GM21423 (cell line): ENCODE measurements at regions not wholly inside any gene's neighbourhood (a gene's known extent, or its start where the extent isn't known, plus 50 kb on each side); places are given as distances from the start of the nearest gene placed in this dataset.

Experiments used
- ATAC-seq: cut with Tn5 transposase; IDR thresholded peaks from one replicate; pipeline ENCODE4 v1.9.1; 2021; ENCODE audit warnings: mild to moderate bottlenecking, moderate library complexity; ENCODE audit not compliant: unreplicated experiment

- ATAC-seq: no peak
Observed at GRCh38 chr14:66056926-66057552, 429.1 kb upstream of the CCDC196 start.

GRCh38 chr14:66065188-66065587 is 421.0 kb upstream of the CCDC196 start:
- ATAC-seq: no peak

GRCh38 chr14:66066981-66067776 is 419.0 kb upstream of the CCDC196 start:
- no peak for ATAC-seq

GRCh38 chr14:66069036-66069435 is 417.1 kb upstream of the CCDC196 start:
- ATAC-seq: no peak

DNA sequence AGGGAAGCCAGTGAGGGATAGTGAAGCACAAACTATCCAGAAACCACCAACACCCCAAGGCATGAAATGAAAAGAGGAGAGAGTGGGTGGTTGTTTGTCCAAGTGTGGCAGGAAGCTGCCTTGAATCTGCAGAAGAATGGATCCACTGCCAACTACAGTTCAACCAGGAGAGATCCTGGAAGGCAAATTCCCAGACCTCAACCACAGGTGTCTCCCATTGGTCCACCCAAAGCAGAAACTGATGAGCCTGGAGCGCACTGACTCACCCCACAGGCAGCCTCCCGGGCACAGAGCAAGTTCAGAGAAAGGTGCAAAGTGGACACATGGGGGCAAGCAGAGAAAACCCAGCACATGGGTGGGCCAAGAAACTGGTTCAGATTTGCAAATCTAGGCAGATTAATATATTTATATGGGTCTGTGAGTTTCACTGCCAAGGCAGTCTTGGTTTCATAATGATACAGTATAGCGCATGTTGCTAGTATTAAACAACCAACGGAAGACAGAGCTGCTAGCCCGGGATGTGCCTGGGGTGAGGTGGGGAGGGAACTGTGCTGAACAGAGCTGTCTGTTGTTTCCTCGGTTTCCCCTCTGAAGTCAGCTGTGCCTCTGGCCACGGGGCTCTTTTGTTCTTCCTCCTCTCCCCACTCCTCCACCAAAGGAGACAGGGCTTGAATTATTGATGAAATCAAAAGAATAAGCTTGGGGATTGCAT is 416.2 kb upstream of the CCDC196 start:
- no peak for ATAC-seq

DNA sequence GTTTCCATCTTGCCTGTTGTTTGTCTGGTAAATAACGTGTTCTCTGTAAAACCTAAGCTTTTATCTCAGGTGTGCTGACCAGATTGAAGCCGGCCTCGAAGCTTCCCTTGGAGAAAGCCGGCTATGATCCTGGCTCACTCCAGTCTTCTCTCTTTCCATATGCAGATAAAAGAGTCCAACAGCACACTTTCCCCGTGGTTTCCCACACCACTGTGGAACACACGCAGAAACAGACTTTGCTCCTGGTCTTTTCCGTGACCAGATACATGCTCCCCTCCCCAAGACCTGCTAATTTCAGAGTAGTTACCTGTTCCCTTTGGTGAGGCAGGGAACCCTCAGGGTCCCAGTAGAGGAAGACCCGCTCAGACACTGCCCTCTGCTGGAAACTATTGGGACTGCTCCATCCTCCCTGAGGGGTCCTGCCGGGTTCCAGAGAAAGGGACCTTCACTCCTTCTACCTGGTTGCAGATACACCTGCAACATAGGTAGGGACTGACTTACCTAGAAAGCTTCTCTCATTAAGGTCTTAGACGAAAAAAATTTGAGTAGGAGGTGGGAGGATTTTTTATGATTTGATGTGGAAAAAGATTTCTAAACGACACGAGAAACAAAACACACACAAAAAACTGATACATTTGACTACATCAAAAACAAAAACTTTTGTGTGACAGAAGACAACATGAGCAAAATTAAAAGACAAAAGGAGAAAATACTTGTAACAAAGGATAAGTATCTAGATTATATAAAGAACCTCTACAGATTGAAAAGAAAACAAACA is 415.4 kb upstream of the CCDC196 start:
- ATAC-seq: no peak

DNA sequence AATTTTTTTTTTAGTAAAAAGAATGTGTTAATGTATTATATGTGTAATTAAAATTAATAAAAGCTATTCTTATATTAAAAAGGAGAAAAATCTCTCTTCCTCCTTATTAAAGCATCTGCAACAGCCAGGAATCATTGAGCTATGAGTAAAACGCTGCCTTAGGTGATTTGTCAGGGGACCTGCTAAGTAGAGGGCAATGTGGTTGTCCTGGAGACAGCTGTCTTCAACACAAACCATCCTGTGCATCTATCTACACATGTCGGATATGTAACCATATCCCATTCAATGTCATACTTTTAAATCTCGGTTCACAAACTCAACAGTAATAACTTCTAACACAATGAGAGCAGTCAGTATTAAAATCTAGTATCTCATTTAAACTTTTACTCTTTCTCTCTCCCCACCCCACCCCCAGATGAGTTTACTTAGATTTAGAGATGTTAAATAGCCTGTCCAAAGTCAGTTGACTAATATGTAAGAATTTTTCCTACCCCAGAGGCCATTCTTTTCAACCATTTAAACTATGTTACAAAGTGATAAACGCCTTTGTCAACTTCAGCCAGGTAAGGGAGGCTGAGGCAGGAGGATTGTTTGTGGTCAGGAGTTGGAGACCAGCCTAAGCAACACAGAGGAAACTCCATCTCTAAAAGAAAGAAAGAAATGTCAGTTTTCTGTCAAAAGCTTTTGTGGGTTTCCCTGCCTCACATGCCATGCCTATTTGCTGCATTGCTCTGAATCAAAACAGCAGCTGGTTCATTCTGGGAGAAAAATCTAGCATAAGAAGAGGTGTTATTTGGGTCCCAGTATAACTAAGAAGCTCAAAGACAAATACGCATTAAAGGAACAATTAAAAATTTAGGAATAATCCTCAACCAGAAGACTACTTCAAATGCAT is 413.7 kb upstream of the CCDC196 start:
- no peak for ATAC-seq

GRCh38 chr14:66074537-66074936 is 411.6 kb upstream of the CCDC196 start:
- no peak for ATAC-seq

DNA sequence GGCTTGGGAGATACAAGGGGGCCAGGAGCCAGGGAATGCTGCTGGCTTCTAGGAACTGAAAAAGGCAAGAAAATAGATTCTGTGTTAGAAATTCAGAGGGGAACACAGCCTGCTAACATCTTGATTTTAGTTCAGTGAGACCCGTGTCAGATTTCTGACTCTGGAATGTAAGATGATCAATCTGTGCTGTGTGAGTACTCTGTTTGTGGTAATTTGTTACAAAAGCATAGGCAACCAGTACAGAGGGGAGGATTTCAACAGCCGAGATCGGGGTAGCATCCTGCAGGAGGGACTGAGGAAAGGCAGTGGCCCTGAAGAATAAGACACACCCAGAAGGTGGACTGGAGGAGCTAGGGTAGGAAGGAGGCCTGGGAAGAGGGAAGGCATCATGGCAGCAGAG is 410.0 kb upstream of the CCDC196 start:
- no peak for ATAC-seq

DNA sequence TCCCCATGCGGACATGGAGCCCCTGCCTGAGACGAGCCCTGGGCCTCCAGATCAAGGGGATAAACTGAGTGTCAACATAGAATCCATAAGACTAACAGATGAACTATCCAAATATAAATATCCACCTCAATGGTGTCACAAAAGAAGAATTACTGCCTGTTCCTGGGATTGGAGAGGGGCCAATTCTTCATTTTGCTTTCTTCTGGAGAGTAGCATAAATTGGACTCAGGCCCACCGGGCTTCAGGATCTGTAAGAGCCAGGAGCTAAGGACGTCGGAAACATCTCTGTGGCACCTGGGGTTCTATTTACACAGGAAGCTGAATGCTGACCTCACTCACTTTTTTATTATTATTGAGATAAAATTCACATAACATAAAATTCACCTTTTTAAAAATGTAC is 408.2 kb upstream of the CCDC196 start:
- no peak for ATAC-seq

DNA sequence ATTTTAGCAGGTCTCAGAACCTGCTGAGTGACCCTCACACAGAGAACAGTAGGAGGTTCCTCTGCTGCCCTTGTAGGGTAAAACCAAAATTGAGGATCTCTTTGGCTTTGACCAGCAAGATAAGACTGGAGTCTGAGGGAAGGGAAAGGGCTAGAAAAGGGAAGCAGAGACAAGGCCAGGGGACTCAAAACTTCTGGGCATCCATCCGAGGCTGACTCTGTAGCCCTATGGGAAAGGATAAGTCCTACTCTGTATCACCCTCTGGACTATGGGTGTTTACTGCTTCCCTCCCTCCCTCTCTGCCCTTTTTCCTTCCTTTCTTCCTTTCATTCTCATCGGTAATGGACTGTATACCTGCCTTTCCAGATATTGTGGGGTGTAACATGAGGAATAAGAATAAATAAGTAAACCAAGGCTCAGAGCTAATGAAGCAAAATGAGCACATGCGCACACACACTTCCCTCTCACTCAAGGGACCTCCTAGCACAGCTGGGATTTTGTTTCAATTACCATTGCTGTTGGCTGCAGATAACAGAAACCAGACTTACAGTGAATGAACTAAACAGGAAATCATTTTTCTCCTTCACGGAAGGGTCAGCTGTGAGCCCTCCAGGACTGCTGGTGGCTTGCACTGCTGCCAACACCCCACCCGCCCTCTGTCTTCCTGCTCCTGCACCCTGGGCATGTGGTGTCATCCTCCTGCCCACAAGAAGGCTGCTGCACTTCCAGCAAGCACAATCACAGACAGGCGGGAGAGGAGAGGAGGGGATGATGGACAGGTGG is 404.4 kb upstream of the CCDC196 start:
- ATAC-seq: no peak

GRCh38 chr14:66085224-66085623 is 400.9 kb upstream of the CCDC196 start:
- no peak for ATAC-seq

DNA sequence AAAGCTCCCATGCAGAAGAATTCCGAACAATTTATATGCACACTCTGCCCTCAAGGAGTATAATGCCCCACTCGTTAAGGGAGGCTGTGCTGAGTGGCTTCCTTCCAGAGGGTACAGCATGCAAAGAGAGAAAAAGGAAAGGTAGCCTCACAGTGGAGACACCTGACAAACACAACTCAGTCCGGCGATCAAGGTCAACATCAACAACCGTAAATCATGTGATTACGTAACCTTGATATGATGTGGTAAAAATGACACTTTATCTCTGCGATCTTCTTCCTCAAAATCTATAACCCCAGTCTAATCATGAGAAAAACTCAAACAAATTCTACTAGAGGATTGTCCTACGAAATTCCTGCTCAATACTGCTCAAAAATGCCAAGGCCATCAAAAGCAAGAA is 400.5 kb upstream of the CCDC196 start:
- ATAC-seq: no peak

DNA sequence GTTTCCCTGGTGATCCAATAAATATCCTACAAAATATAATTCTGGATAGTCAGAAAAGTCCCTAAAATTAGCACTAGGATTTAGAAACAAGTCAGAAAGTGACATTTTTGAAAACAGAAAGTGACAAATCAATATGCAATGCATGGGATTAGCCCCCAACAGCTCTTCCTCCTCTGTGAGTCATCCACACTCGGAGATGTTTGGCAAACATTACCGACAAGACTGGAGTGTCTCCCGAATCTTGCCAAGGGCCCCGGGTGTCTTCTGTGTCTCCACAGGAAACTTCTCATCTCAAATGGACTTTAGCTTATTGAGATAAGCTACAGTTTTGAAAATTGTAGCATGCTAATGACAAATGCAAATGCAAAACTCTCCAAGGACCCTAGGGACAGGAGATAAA is 398.9 kb upstream of the CCDC196 start:
- ATAC-seq: no peak

GRCh38 chr14:66088656-66089055 is 397.5 kb upstream of the CCDC196 start:
- ATAC-seq: no peak

DNA sequence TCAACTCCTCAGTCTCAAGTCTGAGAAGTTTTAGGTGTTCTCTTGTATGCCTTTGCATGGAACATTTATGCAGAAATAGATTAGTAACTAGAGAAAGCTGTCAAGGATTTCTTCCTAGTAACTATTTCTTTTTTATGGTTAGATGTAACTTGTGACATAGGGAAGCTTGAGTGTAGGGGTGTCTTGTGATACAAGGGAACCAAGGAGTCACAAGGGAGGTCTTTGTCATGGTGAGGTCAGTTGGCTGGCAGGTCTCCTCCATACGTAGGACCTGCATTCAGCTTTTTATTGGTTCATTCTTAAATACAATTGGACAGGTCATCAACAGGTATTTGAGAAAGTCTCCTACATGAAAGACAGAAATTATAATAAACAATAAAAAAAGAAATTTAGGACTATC is 394.0 kb upstream of the CCDC196 start:
- no peak for ATAC-seq

GRCh38 chr14:66092748-66093147 is 393.4 kb upstream of the CCDC196 start:
- no peak for ATAC-seq

- no peak for ATAC-seq
Observed at GRCh38 chr14:66094001-66094727, 392.0 kb upstream of the CCDC196 start.

DNA sequence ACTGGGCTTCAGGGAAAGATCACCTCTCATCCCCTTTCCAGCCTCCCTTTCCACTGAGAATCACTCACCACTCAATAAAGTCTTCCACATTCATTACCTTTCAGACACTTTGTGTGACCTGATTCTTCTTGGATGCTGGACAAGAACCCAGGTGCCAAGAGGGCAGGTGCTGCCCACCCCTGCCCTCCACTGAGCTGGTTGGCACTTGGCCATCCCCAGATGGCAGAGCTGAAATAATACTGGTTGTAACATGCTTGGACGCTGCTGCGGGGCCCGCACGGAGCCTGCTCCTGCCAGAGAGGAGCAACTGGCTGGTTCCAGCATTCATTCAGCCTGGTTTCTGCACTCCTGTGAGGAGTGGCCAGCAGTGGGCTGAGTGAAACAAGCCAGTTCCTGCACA is 386.7 kb upstream of the CCDC196 start:
- ATAC-seq: no peak
